HepG2 (cell line): ENCODE measurements at regions not wholly inside any gene's neighbourhood (a gene's known extent, or its start where the extent isn't known, plus 50 kb on each side); places are given as distances from the start of the nearest gene placed in this dataset.
A peak's percentile ranks its signal among the peaks of the same experiment; 100 is the strongest.
"Not testable (repeated sequence)": the region's sequence is repeated elsewhere in the genome, so short reads cannot be mapped to it uniquely, and the experiment has no call there.

ENCODE experiments used
- CREM ChIP-seq, 2 experiments: sonication (generic) in 1 of 2; formaldehyde crosslinking in 1 of 2; IDR thresholded peaks; 2 replicates each; pipeline versions ENCODE4 v1.4.0 to v1.6.1; 2016 to 2020; ENCODE audit warnings: antibody characterized with exemption in 1 of 2, mild to moderate bottlenecking in 1 of 2, missing genetic modification reagents in 1 of 2
- ELF3 ChIP-seq: IDR thresholded peaks from 2 replicates; pipeline ENCODE4 v1.6.1; 2016; ENCODE audit warnings: missing genetic modification reagents, missing compliant biosample characterization
- ISL2 ChIP-seq: sonication (generic); formaldehyde crosslinking; IDR thresholded peaks from 2 replicates; pipeline ENCODE4 v1.5.0; 2020; ENCODE audit warnings: missing genetic modification reagents
- MED1 ChIP-seq: sonication (generic); formaldehyde crosslinking; IDR thresholded peaks from 2 replicates; pipeline ENCODE4 v1.4.0; 2020; ENCODE audit warnings: missing genetic modification reagents
- MEIS2 ChIP-seq: sonication (generic); formaldehyde crosslinking; IDR thresholded peaks from 2 replicates; pipeline ENCODE4 v1.9.0; 2021; ENCODE audit warnings: mild to moderate bottlenecking, missing genetic modification reagents
- NR0B2 ChIP-seq: sonication (generic); formaldehyde crosslinking; IDR thresholded peaks from 2 replicates; pipeline ENCODE4 v1.4.0; 2020; ENCODE audit warnings: mild to moderate bottlenecking, missing genetic modification reagents
- POLR2AphosphoS5 ChIP-seq: IDR thresholded peaks from 2 replicates; pipeline ENCODE4 v1.6.1; 2012; ENCODE audit warnings: low read depth, low read length
- SAP130 ChIP-seq: IDR thresholded peaks from 2 replicates; pipeline ENCODE4 v1.6.1; 2016; ENCODE audit warnings: low read depth
- TAF1 ChIP-seq: sonication (generic); formaldehyde crosslinking; IDR thresholded peaks from 2 replicates; pipeline ENCODE4 v1.4.0; 2020; ENCODE audit warnings: missing genetic modification reagents
- ZGPAT ChIP-seq: IDR thresholded peaks from 2 replicates; pipeline ENCODE4 v1.6.1; 2016; ENCODE audit warnings: mild to moderate bottlenecking
- ZNF691 ChIP-seq: sonication (generic); formaldehyde crosslinking; IDR thresholded peaks from 2 replicates; pipeline ENCODE4 v1.4.0; 2020; ENCODE audit warnings: missing genetic modification reagents, low read depth, mild to moderate bottlenecking, borderline replicate concordance
- ZSCAN21 ChIP-seq: sonication (generic); formaldehyde crosslinking; IDR thresholded peaks from 2 replicates; pipeline ENCODE4 v1.8.0; 2022; ENCODE audit warnings: mild to moderate bottlenecking, missing genetic modification reagents, moderate library complexity, borderline replicate concordance
- TF ChIP-seq, protein P1 (sequence below): sonication (generic); formaldehyde crosslinking; IDR thresholded peaks from 2 replicates; pipeline ENCODE4 v1.4.0; 2020; ENCODE audit warnings: missing genetic modification reagents, borderline replicate concordance
- TF ChIP-seq, protein P2 (sequence below): sonication (generic); formaldehyde crosslinking; IDR thresholded peaks from 2 replicates; pipeline ENCODE4 v1.8.0; 2022; ENCODE audit warnings: mild to moderate bottlenecking, missing genetic modification reagents
- TF ChIP-seq, protein P3 (sequence below): IDR thresholded peaks from 2 replicates; pipeline ENCODE4 v1.4.0; 2020; ENCODE audit warnings: mild to moderate bottlenecking, missing genetic modification reagents

DNA sequence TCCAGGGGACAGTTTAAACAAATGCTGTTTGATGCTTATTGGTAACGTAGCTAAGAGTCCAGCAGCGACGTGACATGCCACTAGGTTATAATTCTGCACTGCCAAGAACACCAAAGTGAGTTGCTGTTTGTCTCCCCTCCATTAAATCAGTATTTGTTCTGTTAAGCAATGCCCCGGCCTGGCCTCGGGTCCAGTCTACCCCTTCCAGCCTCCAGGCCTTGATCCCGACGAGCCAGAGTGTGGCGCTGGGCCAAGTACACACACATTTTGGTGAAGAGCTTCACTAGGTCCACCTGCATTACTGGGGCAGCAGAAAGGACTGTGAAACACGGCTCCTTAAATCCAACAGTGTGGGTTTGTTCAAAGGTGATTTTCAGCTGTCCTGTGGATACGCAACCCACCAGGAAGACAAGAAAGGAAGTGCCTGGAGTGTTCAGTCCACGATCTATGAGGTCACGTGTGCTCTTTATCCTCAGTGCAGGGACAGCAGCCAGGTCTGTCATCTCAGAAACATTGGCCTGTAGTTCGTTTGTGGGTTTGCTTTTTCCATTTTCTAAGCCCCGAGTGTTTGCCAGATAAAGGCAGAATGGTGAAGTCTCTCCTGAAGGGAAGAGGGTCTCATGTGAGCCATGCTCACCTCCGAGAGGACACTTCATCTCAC, 58.7 kb upstream of the GPR31 start (continued):
- TF ChIP-seq TAF1 (CRISPR knock-in tag) (peak; percentile 56; the same call in 1 of the 2 replicates), MED1 (peak; percentile 93), ISL2 (CRISPR knock-in tag) (0 out of 2 replicates have a peak, but pooled peaks have one; percentile 43), SAP130 (CRISPR knock-in tag) (peak; percentile 69), ELF3 (peak; percentile 60), ZNF691 (CRISPR knock-in tag) (peak; percentile 27; the same call in 1 of the 2 replicates), MEIS2 (peak; percentile 43; the same call in 1 of the 2 replicates), NR0B2 (CRISPR knock-in tag) (0 out of 2 replicates have a peak, but pooled peaks have one; percentile 35), ZGPAT (CRISPR knock-in tag) (peak; percentile 46; the same call in 1 of the 2 replicates), ZSCAN21 (CRISPR knock-in tag) (peak; percentile 70), POLR2AphosphoS5 (0 out of 2 replicates have a peak, but pooled peaks have one; percentile 28), CREM (IDR thresholded peaks at IDR 0.05) (peak; percentile 48; the same call in 1 of the 2 replicates)
- TF ChIP-seq, protein P1, sequence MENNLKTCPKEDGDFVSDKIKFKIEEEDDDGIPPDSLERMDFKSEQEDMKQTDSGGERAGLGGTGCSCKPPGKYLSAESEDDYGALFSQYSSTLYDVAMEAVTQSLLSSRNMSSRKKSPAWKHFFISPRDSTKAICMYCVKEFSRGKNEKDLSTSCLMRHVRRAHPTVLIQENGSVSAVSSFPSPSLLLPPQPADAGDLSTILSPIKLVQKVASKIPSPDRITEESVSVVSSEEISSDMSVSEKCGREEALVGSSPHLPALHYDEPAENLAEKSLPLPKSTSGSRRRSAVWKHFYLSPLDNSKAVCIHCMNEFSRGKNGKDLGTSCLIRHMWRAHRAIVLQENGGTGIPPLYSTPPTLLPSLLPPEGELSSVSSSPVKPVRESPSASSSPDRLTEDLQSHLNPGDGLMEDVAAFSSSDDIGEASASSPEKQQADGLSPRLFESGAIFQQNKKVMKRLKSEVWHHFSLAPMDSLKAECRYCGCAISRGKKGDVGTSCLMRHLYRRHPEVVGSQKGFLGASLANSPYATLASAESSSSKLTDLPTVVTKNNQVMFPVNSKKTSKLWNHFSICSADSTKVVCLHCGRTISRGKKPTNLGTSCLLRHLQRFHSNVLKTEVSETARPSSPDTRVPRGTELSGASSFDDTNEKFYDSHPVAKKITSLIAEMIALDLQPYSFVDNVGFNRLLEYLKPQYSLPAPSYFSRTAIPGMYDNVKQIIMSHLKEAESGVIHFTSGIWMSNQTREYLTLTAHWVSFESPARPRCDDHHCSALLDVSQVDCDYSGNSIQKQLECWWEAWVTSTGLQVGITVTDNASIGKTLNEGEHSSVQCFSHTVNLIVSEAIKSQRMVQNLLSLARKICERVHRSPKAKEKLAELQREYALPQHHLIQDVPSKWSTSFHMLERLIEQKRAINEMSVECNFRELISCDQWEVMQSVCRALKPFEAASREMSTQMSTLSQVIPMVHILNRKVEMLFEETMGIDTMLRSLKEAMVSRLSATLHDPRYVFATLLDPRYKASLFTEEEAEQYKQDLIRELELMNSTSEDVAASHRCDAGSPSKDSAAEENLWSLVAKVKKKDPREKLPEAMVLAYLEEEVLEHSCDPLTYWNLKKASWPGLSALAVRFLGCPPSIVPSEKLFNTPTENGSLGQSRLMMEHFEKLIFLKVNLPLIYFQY: peak; percentile 31; the same call in 1 of the 2 replicates
- TF ChIP-seq, protein P2, sequence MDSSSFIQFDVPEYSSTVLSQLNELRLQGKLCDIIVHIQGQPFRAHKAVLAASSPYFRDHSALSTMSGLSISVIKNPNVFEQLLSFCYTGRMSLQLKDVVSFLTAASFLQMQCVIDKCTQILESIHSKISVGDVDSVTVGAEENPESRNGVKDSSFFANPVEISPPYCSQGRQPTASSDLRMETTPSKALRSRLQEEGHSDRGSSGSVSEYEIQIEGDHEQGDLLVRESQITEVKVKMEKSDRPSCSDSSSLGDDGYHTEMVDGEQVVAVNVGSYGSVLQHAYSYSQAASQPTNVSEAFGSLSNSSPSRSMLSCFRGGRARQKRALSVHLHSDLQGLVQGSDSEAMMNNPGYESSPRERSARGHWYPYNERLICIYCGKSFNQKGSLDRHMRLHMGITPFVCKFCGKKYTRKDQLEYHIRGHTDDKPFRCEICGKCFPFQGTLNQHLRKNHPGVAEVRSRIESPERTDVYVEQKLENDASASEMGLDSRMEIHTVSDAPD (CRISPR knock-in tag): peak; percentile 80
- TF ChIP-seq, protein P3, sequence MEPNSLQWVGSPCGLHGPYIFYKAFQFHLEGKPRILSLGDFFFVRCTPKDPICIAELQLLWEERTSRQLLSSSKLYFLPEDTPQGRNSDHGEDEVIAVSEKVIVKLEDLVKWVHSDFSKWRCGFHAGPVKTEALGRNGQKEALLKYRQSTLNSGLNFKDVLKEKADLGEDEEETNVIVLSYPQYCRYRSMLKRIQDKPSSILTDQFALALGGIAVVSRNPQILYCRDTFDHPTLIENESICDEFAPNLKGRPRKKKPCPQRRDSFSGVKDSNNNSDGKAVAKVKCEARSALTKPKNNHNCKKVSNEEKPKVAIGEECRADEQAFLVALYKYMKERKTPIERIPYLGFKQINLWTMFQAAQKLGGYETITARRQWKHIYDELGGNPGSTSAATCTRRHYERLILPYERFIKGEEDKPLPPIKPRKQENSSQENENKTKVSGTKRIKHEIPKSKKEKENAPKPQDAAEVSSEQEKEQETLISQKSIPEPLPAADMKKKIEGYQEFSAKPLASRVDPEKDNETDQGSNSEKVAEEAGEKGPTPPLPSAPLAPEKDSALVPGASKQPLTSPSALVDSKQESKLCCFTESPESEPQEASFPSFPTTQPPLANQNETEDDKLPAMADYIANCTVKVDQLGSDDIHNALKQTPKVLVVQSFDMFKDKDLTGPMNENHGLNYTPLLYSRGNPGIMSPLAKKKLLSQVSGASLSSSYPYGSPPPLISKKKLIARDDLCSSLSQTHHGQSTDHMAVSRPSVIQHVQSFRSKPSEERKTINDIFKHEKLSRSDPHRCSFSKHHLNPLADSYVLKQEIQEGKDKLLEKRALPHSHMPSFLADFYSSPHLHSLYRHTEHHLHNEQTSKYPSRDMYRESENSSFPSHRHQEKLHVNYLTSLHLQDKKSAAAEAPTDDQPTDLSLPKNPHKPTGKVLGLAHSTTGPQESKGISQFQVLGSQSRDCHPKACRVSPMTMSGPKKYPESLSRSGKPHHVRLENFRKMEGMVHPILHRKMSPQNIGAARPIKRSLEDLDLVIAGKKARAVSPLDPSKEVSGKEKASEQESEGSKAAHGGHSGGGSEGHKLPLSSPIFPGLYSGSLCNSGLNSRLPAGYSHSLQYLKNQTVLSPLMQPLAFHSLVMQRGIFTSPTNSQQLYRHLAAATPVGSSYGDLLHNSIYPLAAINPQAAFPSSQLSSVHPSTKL: peak; percentile 84
- not testable (repeated sequence) for TF ChIP-seq CREM (CRISPR knock-in tag; IDR thresholded peaks at IDR 0.05)
